Fibroblast of skin of left biceps (primary cell): ENCODE measurements at regions not wholly inside any gene's neighbourhood (a gene's known extent, or its start where the extent isn't known, plus 50 kb on each side); places are given as distances from the start of the nearest gene placed in this dataset.

ENCODE experiments used
- DNase-seq, 2 experiments: peaks; one replicate each; pipeline ENCODE4 v3.0.0-alpha.2; 2013; ENCODE audit warnings: low read depth in 2 of 2

DNA sequence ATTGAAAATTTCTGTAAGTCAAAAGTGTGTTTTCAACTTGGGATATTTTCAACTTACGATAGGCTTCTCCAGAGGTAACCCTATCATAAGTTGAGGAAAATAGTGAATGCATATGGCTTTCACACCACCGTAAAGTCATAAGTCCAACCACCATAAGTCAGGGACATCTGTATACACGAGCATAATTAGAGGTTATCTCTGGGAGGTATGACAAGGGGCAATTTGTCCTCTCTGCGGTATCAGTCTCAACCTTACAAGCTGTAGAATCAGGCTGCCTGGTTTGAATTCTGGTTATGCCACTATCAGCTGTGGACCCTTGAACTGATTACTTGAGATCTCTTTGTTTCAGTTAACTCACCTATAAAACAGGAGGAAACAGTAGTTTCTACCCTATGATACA is 202.9 kb upstream of the JARID2 start:
- no peak for DNase-seq

GRCh38 chr6:15044146-15044882 is 201.6 kb upstream of the JARID2 start:
- DNase-seq: no peak

DNA sequence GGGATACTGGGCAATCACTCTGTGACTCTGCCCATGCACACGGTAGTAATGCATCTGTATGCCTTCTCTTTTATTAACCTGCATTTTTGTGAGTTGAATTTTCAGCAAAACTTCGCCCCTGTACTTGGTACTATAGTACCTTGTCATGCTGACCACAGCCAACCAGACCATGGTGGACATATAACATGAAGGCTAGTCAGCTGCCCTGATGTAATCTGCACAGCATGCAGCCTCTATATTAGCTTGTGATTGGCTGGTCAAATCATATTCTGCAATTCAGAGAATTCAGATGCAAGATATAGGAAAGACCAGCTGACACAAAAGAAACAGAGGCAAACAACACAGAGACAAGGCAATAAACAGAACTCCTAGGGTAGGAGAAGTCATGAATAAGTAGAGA is 200.9 kb upstream of the JARID2 start:
- no peak for DNase-seq

- DNase-seq: no peak
Measured at GRCh38 chr6:15046751-15047150, 199.1 kb upstream of the JARID2 start.

DNA sequence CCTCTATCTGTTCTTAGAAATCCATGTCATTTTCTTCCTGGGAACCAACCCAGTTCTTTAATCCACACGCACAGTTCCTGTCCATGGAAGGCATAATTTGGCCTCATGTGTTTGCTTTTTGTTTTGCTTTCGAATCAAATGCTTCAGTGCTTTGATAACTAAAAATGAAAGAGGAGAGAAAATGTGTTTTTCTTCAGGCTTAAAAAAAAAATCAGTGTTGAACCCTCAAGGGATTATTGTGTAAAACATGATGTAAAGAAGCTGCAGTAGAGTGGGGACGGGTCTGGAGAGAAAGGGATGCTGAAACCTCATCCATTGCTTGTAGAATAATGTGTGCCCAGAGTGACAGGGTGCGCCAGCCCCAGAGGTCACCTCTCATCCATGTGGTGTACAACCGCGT is 197.5 kb upstream of the JARID2 start:
- DNase-seq: no peak

DNA sequence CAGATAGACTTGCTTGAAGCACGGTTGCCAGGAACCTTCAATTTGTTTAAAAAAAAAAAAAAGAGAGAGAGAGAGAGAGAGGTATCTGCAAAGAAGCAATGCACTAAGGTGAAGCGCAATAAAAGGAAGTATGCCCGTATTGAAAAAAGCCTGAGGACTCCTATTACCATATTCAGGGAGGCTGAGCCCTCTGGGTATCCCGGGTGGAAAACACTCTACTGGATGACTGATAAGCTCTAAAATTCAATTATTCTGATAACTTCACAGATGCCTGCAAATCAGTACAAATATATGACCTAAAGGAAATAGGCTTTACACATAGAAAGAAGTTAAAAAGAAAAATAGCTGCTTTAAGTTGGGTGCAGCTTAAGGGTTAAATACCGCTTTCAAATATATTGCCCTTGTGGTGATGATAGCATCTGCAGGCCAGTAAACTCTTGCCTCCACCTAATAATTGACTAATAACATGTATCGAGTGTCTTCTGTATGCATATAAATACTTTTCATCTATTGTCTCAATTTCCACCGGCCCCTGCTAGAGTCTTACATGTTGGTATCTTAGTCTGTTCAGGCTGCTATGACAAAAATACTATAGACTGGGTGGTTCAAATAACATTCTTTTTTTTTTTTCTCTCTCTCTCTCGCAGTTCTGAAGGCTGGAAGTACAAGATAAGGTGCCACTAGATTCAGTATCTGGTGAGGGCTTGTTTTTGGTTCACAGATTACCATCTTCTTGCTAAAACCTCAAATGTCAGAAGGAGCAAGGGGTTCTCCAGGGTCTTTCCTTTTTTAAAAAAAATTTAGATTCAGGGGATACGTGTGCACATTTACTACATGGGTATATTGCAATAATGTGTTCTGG is 187.4 kb upstream of the JARID2 start:
- no peak for DNase-seq

DNA sequence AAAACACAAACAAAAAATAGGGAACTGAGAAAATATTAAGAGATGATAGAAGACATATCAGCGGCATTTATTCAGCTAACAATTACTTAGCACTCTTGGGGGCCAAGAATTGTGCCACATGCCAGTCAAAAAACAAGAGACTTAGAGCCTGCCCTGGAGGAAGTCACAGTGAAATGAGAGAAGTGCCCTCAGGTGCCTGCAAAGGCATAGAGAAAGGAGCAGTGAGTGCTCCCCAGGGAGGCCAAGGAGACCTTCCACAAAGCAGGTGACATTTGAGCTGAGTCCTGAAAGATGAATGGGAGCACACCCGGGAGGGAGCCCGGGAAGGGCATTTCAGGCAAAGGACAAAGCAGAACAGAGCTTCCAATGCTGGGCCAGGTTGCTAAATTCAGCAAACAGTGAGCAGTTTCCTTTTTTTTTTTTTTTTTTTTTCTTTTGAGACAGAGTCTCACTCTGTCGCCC is 184.7 kb upstream of the JARID2 start:
- no peak for DNase-seq

GRCh38 chr6:15061908-15062515 is 183.9 kb upstream of the JARID2 start:
- DNase-seq: no peak

- DNase-seq: peak; percentile 59 to 70
Measured at GRCh38 chr6:15062516-15063252, 183.2 kb upstream of the JARID2 start.

GRCh38 chr6:15063253-15063853 is 182.5 kb upstream of the JARID2 start:
- no peak for DNase-seq

GRCh38 chr6:15065261-15065989 is 180.4 kb upstream of the JARID2 start:
- DNase-seq: no peak

GRCh38 chr6:15066089-15066758 is 179.6 kb upstream of the JARID2 start:
- no peak for DNase-seq

- no peak for DNase-seq
Measured at GRCh38 chr6:15073344-15073789, 172.5 kb upstream of the JARID2 start.

DNA sequence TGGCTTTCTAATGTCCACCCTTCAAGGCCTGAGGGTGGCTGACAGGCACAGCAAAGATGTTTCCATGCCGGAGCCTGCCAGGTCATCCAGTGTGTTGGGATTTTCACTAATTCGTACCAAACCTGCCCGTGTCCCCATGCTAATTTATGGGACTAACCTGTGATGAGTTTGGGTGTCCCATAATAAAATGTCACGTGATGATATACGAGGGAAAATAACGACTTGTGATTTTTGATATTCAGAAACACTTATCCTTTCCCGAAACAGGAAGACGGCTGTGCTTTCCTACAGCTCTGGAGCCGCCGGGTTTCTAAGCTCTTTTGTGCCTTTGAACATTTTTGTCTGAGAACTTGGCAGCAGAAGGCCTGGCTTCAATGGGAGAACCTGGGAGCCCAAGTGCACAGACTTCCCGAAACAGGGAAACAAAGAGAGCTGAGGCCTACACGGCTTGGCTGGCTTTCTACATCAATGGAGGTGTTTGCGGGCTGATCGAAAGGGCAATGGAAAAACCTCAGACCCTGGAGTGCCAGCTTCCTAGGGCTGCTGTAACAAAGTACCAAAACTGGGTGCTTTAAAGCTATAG is 171.9 kb upstream of the JARID2 start:
- DNase-seq: no peak

DNA sequence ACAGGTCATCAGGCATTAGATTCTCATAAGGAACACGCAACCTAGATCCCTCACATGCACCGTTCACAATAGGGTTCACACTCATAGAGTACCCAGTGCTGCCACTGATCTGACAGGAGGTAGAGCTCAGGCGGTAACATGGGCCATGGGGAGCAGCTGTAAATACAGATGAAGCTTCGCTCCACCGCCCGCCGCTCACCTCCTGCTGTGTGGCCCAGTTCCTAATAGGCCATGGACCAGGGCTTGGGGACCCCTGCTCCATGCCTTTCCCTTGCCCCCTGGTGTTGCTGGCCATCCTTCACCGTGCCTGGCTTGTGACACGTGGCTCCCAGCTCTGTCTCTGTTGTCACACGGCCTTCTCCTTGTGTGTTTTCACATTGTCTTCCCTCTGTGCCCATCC is 171.1 kb upstream of the JARID2 start:
- DNase-seq: no peak

DNA sequence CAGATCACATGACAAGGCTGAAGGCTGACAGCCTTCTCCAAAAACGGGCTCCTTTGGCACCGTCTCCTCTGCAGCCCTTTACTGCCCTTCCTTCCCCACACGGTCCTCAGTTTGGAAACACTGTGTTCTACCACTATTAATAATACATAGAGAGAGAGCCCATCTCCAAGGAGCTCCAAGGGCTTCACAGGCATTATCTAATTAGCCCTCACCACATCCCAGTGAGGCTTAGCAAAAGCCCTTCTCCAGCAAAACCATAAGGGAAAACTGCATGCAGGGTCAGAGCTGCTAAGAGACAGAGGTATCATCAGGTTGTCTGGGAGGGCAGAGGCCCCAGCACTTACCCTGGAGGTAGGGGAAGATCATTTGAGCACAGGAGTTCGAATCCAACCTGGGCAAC is 169.3 kb upstream of the JARID2 start:
- no peak for DNase-seq

DNA sequence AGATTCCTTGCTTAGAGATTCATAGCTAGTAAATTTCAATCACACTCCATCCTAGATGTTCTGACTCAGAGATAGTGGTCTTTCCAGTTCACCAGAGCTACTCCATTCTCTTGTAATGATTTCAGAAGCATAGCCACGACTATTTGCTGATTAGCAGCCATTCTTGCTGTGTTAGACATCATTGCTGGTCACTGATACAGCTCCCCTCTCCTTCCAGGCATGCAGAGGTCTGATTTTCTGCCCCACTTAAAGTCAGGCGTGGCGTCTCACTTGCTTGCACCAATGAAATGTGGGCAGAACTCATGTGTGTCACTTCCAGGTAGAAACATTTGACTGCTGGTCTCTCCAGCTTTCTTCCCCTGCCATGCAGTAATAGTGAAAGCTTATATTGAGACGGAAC is 168.9 kb upstream of the JARID2 start:
- no peak for DNase-seq

DNA sequence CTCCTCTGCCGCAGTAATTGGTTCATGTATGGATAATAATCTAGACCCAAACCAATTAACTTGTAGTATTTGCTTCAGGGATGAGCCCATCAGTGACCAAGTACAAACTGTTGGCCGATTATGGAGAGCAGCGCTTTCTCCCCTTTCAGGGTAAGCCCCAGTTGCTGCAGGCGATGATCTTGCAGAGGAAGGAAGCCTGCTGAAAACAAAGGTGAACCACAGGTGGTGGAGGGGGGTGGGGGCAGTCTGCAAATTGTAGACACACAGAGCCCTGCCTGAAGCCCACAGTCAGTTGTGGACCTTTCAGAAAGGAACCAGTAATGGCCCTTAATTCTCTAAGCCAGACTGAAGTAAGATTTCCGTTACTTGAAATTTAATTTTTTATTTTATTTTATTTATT is 167.9 kb upstream of the JARID2 start:
- DNase-seq: no peak

DNA sequence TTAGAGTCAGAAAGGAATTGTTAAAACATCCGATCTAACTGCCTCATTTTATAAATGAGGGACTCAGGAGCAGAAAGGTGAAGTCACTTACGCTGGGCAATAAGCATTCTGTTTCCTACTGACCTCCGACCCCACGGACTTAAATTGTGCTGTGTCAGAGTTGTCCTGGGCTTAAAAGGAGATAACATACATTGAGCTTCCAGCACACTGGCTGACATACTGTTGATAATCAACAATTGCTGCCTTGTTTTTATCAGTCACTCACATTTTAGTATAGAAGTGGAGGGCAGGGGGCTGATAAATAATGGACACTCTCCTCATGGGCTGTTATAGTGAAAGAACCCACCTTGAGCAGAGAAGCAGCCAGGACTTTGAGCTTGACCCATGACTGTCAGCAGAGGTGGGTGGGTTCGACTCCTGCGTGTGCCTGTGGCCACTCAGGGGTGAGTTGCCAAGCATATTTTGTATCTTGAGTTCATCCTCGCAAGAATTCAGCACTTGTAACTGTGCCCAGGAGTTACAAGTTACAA is 166.5 kb upstream of the JARID2 start:
- DNase-seq: no peak

DNA sequence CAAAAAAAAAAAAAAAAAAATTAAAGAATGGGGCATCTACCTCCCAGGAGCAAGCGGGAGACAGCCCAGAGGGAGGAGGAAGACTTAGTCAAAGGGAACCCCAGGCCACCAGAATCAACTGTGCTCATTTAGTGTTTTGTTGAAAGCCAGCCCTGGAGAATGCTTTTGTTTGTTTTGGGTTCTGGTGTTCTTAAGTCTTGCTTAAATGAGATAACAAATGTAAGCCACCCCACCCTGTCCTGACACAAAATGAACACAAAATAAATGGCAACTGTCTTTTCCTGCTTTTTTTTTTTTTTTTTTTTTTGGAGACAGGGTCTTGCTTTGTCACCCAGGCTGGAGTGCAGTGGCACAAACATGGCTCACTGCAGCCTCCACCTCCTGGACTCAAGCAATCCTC is 165.0 kb upstream of the JARID2 start:
- no peak for DNase-seq
